ENCODE measurements at regions not wholly inside any gene's neighbourhood (a gene's known extent, or its start where the extent isn't known, plus 50 kb on each side); places are given as distances from the start of the nearest gene placed in this dataset.

DNA sequence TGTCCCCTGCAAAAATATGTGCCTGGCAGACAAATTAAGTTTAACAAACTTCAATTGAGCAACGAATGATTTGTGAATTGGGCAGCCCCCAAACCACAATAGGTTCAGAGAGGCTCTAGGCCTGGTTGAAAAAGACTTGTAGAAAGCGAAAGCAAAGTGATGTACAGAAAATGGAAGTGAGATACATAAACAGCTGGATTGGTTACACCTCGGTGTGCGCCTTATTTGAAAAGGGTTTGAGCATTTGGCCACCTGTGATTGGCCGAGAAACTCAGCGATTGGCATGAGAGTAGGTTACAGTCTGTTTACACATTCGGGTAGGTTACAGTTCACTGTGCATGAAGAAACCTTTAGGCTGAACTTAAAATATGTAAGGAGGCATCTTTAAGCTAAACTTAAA, 136.9 kb downstream of the CD83 start:
- DNase-seq (ENCODE audit: low read depth, low spot score): no peak

DNA sequence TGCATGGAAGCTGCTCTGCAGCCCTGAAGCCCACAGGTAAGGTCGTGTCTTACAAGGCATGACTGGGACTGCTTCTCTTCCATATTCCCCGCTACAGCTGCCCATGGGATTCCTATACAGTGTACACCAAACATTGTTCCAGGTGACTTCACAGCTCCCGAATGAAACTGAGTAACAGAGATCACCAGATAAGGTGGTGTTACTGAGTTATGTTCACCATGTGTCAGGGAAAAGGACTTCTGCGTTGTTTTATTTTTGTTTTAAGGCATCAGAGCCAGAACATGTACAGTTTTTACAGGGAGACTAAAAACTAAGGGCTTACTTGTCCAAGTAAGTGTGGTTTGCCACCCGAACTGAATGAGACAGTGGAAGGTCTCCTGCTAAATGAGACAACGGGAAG, 138.3 kb downstream of the CD83 start:
- no peak for DNase-seq (ENCODE audit: low read depth, low spot score)

DNA sequence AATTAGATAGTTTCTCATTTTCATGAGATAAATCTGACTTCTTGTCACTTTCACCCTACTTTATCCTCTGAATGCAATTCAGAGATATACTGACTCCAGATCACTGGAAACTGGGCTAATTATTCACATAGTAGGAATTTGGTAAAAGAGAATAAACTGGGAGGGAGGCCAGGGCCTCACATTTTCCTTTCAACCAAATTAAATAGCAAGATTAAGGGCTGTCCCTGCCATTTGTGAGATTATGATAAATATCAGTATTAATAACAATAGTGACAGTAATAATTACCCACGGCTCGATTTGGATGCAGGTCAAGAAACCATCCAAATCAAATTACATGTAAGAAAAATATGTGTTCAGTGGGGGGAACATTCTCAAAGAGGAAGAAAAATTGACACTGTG, 140.5 kb downstream of the CD83 start:
- no peak for DNase-seq (ENCODE audit: low read depth, low spot score)

DNA sequence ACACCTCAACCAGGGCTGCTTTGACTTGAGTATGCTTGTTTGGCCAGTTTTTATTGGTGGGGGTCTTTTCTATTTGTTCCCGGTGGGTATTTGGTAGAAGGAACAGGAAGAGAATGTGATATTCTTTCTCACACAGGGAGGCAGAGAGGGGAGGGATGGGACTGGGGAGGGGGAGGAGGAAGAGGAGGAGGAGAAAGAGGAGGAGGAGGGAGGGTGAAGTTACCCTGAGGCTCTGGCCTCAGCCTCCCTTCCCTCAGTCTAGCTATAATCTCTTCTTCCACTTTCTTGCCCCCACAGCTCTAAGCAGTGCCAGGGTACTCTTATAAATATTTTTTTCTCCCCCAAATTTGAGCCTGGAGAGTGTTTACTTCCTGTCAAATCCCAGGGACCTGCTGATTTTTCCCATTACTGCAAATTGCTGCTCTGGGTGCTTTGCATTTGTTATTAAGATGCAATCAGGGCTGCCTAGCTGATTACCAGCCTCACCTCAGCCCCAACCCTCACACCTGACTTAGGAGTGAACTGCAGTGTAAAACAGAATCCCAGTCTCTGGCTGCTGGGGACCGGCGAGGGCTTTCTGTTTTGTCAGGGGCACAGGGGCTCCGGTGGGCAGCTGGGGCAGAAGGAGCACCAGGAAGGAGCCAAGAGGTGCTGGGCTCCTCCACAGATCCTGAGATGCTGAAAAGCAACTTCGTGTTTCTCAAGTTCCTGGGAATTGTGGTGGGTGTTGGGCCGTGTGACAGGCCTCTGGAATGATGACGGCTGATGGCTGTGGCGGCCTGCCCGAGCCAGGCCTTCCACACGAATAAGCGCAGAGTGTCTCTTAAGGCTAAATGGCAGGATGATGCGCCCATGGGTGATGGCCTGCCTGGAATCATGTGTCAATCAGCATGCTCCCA, 141.4 kb downstream of the CD83 start:
- no peak for DNase-seq (ENCODE audit: low read depth, low spot score)

DNA sequence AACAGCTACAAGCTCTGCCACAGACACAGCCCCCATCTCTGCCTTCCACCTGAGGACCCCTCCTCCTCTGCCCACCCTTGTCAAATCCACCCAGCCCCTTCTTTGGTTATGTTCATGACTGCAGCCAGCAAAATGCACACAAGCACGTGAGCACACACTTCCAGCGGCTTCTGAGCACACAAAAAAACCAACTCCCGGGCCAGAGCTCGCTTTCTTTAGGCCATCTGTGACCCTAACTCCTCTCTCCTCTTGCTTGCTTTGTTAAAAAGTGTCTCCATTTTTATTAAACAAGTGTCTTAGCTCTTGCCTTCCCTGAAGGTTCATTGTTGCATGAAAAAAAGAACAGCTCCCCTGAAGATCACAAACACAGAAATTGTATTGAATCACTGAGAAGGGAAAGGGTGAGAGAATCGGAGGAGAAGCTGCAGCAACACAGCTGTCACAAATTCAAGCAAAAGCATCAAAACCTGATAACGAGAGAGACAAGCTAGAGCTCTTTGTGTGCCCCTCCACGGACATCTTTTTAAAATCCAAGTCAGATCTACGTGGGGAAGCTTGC, 142.1 kb downstream of the CD83 start:
- no peak for DNase-seq (ENCODE audit: low read depth, low spot score)

DNA sequence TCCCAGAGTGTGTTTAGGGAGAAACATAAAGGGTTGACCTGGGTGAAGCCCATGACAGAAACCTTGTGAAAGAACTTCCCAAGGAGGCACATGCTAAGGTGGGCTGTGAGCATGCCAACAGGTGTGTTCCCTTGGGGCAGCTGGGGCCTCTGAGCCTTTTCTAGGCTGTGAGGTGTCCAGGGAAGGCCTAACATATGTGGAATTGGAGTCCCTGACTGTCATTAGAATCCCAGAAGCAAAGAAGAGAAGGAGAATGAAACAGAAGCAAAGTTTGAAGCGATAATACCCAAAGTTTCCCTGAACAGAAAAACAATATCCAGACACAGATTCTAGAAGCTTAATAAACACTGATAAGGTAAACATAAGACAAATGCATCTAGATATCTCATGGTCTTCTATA, 143.3 kb downstream of the CD83 start:
- no peak for DNase-seq (ENCODE audit: low read depth, low spot score)

DNA sequence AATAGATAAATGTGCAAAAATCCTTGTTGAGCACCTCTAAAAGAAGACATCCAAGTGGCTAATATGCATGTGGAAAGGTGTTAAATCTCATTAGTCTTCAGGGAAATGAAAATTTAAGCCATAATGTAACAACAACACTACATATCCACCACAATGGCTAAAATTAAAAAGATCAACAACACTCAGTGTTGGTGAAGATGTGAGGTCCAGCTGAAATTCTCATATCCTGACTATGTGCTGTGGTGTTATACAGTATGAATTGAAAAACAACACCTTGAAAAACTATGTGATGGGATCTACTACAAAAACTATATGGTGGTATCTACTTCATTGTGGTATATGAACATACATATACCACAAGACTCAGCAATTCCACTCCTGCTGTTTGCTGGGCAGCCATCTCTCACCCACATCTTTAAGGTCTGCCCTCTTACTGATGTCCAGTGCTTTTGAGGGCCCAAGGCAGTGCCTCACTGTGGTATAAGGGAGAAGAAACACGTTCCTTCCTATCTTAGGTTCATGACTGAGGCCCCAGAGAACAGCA, 146.4 kb downstream of the CD83 start:
- no peak for DNase-seq (ENCODE audit: low read depth, low spot score)

DNA sequence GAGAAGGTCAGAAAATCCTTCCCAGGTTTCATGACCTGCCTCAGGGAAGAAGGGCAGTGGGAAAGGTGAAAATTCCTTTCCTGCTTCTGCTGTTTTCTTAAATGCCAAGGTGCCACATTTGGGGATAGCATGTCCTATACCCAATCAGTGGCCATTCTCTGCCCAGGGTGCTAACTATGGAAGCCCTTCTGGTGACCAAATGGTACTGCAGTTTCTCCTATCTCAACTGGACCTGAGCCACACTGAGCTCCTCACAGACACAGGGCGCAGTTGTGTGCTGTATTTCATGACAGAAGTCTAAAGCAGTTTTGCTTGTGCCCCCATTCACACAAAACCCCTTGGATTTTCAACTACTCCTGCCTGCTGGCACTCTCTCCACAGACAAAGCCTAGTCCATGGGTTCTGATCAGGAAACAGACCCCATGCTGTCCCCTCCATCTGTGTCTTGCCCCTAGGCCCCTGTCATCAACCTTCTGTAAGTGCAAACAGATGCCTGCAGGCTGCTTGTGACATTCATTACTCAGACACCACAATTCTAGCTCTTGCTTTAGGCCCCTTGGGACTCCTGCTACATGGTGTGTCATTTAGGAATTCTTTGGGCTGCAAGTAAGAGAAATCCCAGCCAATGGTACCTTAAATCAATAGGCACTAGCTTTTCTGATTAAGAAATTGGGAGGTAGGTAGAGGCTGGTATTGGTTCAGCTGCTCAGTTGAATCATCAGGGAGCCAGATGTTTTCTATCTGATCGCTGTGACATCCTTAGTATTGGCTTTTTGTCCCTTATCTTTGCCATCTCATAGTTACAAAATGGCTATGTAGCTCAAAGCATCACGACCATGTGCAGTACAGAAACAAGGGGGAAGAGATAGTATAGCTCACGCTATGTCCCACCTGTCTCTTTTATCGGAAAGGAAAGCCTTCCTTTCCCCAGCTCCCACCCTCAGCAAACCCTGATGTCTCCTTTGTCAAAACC, 147.8 kb downstream of the CD83 start:
- no peak for DNase-seq (ENCODE audit: low read depth, low spot score)

DNA sequence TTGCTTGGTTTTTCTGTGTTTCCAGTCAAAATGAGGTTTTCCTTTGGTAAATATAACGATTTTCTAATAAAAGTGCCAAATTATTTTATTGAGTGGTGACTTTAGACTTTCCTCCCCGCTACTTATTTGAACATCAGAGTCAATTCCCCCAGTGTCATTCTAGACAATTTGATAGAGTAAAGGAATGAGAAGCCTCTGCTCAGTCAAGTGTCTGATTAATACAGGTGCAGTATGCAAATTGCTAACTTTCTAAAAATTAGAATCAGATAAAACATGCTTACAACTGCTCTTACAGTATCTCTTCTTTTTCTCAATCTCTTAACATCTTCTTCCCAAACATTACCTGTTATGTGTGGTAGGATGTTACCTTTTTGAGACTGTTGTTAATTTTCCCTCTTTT, 148.7 kb downstream of the CD83 start:
- no peak for DNase-seq (ENCODE audit: low read depth, low spot score)

DNA sequence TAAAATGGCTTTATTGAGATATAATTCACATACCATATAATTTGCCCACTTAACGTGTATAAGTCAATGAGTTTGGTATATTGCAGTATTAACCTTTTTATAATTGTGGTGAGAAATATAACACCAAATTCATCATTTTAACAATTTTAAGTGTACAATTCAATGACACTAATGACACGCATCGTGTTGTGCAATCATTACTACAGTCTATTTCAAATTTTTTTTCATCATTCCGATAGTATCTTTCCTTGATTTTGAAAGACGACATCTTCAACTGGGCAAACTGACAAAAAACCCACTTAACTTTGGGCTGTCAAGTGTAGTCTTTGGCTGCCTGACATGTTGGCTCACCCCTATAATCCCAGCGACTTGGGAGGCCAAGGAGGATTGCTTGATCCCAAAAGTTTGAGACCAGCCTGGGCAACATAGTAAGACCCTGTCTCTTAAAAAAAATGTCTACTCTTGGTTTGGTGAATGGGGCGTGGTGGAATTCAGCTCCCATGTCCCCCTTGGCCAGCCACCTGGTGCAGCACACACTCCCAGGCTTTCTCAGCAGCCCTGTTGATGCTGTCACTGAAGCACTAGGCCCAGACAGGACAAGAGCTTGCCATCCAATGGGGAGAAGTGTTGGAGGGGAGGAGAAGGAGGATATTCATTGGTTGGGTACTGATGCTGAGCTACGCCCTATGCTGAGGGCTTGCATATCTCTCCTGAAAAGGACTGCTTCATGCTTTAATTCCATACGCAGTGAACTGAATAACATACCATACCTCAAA, 150.5 kb downstream of the CD83 start:
- no peak for DNase-seq (ENCODE audit: low read depth, low spot score)

DNA sequence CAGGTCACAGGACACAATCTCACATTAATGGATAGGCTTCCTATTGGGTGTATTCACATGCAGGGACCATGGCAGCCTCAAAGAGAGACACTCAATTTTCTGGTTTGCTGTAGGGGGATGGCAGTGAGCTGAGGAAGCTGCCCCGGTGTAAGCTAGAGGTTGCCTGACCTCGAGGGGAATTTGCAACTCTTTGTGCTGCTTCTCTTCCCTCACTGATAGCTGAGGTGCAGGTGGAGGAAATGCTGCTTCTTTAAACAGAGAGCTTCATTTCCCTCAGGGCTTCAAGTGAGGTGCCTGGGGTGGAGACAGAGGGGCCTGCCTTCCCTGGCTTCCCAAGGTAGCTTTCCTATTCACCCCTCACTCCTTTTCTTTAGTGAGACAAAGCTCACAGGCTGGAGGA, 151.9 kb downstream of the CD83 start:
- DNase-seq (ENCODE audit: low read depth, low spot score): no peak

DNA sequence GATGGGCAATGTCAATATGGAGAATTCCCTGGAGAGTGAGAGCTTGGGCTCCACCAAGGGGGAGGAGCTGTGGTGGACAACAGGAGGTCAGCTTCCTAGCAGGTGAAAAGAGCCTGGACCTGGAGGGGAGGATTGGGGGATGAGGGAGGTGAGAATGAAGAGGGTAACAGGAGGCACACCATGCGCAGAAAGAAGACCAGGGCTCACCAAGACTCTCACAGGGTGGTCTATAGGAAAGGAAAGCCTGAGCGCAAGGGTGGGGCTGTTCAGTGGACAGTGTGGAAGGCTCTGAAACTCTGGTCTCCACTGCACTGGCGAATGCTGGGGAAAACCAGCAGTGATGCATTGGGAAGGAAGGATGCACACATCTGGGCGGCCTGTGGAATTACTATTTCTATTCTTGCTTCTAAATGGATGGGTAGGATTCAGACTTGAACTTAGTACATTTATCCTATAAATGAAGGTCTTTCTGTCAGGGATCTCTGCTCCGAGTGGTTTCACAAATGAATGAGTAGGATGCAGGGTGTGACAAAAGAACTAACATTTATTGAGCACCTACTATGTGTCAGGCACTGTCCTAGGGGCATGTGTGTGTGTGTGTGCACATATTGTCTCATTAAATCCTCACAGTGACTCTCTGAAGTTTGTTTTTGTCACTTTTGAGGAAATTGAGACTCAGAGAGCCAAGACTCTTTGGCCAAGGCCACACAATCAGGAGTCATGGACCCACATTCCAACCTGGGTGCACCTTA, 152.7 kb downstream of the CD83 start:
- no peak for DNase-seq (ENCODE audit: low read depth, low spot score)

DNA sequence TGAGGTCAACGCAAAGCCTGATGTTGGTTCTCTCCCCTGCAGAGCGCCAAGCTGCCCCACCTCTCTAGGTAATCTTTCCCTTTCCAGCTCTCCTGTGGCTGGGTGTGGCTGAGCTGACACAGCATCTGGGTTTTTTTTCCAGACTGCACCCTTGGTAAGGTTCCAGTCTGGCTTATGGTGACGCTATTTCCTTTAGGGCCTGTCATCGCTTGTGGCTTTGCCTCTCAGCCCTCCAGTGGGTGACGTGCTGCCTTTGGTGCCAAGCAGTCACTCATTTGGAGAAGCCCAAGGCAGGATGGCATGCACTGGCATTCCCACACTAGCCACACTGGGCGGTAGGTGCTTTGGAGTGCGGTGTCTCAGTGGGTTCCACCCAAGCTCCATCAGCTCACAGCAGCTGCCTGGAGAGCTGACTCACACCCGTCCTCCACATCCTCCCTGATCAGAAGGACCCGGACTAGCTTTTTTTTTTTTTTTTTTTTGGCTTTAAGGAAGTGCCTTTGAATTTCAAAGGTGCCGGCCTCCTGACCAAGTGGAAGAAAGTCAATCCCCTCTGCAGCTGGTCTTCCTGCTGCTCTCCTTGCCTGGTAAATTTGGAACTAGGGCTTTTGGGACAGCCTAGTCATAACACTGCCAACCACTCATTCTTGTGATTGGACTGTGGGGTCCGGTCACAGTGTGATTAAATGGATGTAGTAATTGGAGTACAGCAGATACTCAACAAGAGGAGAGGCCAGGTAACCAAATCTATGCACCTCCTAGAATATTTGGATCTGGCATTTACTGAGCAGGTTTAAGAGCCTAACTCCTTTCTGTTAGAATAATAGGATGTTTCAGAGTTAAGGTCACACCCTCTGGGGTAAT, 153.6 kb downstream of the CD83 start:
- no peak for DNase-seq (ENCODE audit: low read depth, low spot score)

DNA sequence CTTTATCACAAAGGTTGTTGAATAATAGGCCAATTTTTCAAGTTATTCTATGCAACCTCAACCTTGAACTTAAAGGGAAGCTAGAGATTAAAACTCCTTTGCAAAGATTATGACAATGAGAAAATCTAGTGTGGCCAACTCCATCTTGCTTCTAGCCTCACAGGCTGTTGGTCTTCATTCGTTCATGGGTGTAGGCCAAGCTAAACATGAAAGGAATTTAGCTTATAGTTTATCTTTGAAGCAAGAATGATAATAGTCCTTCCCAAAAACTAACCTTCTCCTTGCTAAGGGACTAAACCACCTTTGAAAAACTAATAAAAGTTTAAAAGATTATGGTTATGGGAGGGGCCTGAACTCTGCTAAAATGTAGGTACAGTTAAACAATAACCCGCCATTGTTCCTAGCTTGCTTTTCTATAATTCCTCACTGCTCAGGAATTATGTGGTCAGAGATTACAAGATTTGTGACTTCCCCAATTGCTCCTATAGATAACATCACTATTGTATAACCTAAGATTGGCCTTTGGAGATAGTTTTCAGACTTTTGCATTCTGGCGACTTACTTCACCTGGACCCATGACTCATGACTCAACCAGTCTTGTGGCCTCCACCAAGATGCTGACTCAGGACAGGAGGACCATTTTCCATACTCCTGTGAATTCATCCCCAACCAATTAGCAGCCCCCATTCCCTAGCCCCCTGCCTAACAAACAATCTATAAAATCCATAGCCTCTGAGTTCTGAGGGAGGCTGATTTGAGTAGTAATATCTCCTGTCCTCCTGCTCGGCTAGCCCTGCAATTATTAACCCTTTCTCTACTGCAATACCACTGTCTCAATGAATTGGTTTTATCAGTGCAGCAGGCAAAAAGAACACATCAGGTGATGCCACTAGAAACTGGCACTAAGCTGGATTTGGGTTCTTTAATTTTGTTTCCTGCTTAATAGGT, 154.5 kb downstream of the CD83 start:
- no peak for DNase-seq (ENCODE audit: low read depth, low spot score)

DNA sequence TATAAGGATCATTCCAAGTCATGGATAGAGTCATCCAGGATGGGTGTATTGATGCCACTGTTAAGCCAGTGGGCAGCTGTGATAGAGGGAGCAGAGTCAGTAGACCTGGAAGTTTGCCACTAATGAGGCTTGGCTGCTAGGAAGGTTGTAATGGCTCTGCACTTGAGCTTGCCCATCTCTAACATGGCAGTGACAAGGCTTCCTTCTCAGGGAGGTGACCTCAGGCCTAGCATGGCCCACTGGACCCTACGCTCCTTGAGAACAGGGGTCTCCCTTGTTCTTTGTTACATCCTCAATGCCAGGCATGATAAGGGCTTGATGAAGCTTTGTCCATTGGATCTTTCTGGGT, 155.1 kb downstream of the CD83 start:
- no peak for DNase-seq (ENCODE audit: low read depth, low spot score)

DNA sequence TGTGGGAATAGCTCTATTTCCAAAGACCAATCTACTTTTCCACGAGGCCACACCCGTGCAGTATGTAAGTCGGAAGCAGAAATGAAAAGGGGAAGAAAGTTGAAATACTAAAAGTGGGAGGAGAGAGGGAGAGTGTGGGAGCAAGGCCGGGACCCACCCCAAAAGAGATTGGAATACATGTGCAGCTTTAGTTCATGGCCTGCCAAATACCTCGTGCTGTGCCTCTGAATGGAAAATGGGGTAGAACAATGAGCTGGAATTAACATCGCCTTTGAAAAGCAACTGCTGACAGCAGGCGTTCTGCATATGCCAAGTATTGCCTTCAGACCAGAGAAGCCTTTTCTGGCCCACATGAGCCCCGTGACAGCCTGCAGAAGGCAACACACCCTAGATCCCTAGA, 155.6 kb downstream of the CD83 start:
- DNase-seq (ENCODE audit: low read depth, low spot score): no peak

DNA sequence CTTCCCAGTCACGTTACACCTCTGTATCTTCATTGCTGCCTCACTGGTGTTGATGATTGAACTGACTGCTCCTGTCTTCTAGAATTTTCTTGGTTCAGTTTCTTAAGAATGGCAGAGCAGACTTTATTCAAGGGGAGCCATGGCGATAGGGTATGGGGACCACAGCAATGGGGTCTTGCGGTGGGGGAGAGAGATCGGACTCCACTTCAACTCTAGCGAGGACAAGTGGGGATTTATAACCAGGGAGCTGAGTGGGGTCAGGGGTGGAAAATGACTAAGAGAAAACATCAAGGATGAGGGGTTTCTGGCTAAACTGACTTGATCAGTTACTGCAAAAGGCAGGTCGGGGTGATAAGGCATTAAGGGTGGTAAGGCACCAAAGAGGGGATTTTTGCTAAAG, 156.4 kb downstream of the CD83 start:
- DNase-seq (ENCODE audit: low read depth, low spot score): no peak
